Epithelial cell of proximal tubule (primary cell): ENCODE measurements at regions not wholly inside any gene's neighbourhood (a gene's known extent, or its start where the extent isn't known, plus 50 kb on each side); places are given as distances from the start of the nearest gene placed in this dataset.

Source experiments
- DNase-seq: peaks from one replicate; pipeline ENCODE4 v3.0.0-alpha.2; 2011; ENCODE audit warnings: low read depth
- H3K4me3 ChIP-seq: 2 replicates; pipeline ENCODE4 v1.5.1; 2011; ENCODE audit warnings: low read depth, mild to moderate bottlenecking, low read length
- TF ChIP-seq, protein P1 (sequence below): conservative IDR thresholded peaks from 2 replicates; pipeline ENCODE4 v1.5.1; 2012; ENCODE audit warnings: low read depth, mild to moderate bottlenecking, low read length

DNA sequence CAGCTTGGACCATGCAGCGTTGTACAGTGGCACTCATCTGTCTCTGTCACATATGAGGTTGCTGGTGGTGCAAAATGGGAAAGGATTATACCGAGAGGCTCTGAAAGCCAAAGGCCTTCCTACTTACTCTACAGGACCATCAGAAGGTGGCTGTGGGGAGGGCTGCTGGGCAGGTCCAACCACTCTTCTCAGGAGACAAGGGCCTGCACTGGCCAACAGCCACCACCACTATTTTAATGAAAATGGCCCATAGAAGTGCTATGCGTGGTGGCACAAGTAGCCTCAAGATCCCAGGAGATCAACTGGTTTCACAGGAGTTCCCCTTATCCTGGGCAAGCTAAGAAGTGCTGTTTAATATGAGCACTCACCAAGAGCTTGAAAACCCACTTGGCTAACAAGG lies 52.3 kb downstream of the MRPL57 start:
- H3K4me3 ChIP-seq = no peak overlapping the region
- no peak for DNase-seq
- TF ChIP-seq, protein P1, sequence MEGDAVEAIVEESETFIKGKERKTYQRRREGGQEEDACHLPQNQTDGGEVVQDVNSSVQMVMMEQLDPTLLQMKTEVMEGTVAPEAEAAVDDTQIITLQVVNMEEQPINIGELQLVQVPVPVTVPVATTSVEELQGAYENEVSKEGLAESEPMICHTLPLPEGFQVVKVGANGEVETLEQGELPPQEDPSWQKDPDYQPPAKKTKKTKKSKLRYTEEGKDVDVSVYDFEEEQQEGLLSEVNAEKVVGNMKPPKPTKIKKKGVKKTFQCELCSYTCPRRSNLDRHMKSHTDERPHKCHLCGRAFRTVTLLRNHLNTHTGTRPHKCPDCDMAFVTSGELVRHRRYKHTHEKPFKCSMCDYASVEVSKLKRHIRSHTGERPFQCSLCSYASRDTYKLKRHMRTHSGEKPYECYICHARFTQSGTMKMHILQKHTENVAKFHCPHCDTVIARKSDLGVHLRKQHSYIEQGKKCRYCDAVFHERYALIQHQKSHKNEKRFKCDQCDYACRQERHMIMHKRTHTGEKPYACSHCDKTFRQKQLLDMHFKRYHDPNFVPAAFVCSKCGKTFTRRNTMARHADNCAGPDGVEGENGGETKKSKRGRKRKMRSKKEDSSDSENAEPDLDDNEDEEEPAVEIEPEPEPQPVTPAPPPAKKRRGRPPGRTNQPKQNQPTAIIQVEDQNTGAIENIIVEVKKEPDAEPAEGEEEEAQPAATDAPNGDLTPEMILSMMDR = no peak

DNA sequence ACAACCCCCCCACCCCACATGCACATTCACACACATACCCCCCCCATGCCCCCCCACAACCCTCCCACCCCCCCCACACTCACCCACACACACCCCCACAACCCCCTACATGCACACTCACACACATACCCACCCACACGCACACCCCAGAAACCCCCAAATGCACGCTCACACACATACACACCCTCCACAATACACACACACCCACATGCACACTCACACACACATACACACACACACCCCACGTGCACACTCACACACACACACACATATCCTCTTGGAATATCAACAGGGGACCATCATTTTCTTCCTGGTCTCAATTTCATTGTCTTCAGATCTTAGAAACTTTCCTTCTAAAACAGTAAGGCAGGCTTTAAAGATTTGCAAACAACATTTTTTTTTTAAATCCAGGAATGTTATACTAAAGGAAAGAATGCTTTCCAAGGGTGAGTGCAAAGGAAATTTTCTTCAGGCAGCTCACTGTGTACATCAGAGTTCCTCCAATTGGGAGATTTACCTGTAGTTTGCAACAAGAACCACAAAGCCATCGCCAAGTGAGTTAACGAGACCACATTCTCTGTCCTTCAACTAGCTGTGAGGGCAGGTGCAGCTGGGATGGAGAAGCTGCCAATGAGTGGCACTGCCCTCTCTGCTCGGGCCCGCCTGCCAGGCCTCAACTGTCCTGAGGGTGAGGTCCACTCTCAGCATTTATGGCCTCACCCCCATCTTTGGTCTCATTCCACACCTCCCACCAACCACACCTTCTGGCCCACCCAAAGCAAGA lies 53.0 kb downstream of the MRPL57 start:
- no peak for DNase-seq
- TF ChIP-seq, protein P1 = no peak
- H3K4me3 ChIP-seq = no peak overlapping the region

DNA sequence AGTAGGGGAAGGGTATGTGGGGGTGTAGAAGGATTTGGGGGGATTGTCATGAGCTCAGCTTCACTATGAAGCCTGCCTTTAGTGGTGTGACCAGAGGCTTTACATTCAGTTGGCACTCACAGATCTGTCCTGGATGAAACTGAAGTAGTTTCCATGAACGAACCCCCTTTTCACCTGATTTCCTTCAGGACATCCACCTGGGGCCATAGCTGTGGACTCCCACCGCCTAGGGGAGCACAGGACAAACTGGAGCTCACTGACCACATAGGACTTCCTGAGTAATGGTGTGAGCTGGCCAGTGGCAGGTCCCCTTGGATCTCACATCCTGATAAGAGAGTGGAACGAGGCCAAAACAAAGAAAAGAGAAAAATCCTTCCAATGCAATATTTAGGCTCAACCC lies 54.1 kb downstream of the MRPL57 start:
- DNase-seq = no peak
- TF ChIP-seq, protein P1 = no peak
- H3K4me3 ChIP-seq = no peak overlapping the region

DNA sequence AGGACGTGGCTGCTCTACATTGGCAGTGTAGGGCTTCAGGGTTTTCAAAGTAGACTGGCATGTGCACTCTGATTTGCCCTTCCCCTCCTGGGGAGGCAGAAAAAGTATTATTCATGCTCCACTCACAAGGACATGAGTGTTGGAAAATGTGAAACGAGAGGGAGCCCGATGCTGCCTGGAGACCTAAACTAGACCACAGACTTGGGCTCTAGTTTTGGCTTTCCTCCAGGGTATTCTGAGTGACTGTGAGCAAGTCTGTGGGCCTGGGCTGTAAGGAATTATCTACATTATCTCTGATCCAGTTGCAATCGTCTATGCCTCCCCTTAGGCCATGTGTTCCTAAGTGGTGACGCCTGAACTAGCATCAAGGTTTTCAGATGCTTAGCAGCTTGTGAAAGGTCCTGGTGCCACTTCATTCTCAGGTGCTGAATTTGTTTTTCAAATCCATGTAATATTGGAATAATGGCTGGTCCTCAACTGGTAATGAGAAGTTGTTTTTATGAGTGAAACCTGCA lies 55.0 kb downstream of the MRPL57 start:
- TF ChIP-seq, protein P1 = no peak
- no peak for DNase-seq
- no peak overlapping the region for H3K4me3 ChIP-seq

DNA sequence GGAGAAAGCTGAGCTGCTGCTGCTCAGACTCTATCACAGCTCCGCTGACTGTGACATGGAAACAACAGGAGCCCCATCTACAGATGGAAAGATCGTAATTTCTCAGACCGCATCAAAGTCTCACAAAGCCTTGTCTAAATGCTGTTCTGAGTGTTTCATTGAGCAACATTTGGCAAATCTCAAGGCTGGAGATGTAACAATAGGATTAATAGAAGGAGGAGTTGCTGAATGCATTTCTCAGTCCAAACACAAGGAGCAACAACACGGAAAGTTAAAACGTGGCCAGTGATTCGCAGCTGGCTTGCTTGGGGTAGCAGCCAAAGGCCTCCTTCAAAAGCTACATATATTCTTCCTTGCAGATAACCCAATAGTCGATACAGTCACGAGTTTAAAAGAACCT lies 55.7 kb downstream of the MRPL57 start:
- no peak overlapping the region for H3K4me3 ChIP-seq
- no peak for DNase-seq
- TF ChIP-seq, protein P1 = no peak

DNA sequence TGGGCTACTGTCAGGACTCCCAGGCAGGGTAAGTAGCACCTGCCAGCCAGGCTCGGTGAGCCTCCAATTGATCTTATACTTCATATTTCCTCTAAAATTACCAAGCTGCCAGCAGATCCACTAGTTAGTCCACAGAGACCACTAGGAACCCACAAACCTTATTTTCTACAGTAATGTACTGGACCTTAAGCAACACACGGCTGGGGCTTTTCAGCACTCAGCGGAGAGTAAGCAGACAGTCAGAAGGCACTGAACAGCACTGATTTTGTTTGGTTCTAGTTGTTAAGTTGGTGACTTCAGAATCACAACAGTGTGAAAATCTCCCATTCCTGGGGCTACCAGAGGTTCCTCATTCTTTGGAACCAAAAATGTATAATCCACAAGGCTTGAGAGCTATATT lies 56.1 kb downstream of the MRPL57 start:
- no peak overlapping the region for H3K4me3 ChIP-seq
- TF ChIP-seq, protein P1 = no peak
- DNase-seq = no peak

DNA sequence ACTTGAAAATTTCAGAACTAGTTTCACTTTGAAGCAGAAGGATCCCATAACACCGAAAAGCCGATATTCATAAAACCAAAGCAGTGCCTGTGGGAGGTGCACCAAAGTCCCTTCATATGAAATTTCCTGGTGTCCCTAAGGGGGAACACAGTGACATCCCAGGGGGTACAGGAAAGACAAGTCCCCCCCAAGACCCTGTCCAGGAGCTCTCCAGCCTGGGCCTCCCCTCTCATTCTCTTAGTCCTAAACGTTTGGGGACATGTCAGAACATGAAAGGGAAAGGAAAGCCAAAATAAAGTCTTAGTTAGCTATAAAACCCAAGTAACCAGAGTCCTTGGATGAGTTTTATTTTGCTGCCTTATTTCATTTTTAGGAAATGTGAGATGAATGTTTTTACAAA lies 56.6 kb downstream of the MRPL57 start:
- no peak overlapping the region for H3K4me3 ChIP-seq
- TF ChIP-seq, protein P1 = no peak
- no peak for DNase-seq
